SK-N-SH treated with all-trans-retinoic acid at 6 μM for 48 hours (cell line): ENCODE measurements at regions not wholly inside any gene's neighbourhood (a gene's known extent, or its start where the extent isn't known, plus 50 kb on each side); places are given as distances from the start of the nearest gene placed in this dataset.

Experiments used
- ESRRG ChIP-seq: fragments of 250-450 bp; sonication (Bioruptor Pico); IDR thresholded peaks from 2 replicates; pipeline ENCODE4 v1.6.1; 2021; ENCODE audit warnings: mild to moderate bottlenecking
- ISL1 ChIP-seq: fragments of 250-450 bp; sonication (Bioruptor Pico); IDR thresholded peaks from 2 replicates; pipeline ENCODE4 v2.1.2; 2022; ENCODE audit warnings: mild to moderate bottlenecking, moderate library complexity
- OSR1 ChIP-seq: fragments of 250-450 bp; sonication (Bioruptor Pico); IDR thresholded peaks from 2 replicates; pipeline ENCODE4 v1.8.0; 2022; ENCODE audit warnings: moderate library complexity, mild to moderate bottlenecking, inconsistent platforms
- PATZ1 ChIP-seq: fragments of 250-450 bp; sonication (Bioruptor Pico); IDR thresholded peaks from 2 replicates; pipeline ENCODE4 v1.8.0; 2020; ENCODE audit warnings: mild to moderate bottlenecking, moderate library complexity, borderline replicate concordance
- POU6F1 ChIP-seq: fragments of 250-450 bp; sonication (Bioruptor Pico); IDR thresholded peaks from 2 replicates; pipeline ENCODE4 v1.8.0; 2021; ENCODE audit warnings: low read depth, mild to moderate bottlenecking, moderate library complexity, borderline replicate concordance
- RARB ChIP-seq: fragments of 250-450 bp; sonication (Bioruptor Pico); IDR thresholded peaks from 2 replicates; pipeline ENCODE4 v1.8.0; 2021; ENCODE audit warnings: mild to moderate bottlenecking, moderate library complexity
- TCF4 ChIP-seq: fragments of 250-450 bp; sonication (Bioruptor Pico); IDR thresholded peaks from 2 replicates; pipeline ENCODE4 v1.8.0; 2021; ENCODE audit warnings: mild to moderate bottlenecking, moderate library complexity, borderline replicate concordance
- TSHZ2 ChIP-seq: fragments of 250-450 bp; sonication (Bioruptor Pico); IDR thresholded peaks from 2 replicates; pipeline ENCODE4 v1.5.0; 2020; ENCODE audit warnings: mild to moderate bottlenecking, moderate library complexity
- ZC3H10 ChIP-seq: fragments of 250-450 bp; sonication (Bioruptor Pico); IDR thresholded peaks from 2 replicates; pipeline ENCODE4 v1.5.1; 2021; ENCODE audit warnings: mild to moderate bottlenecking, moderate library complexity
- ZFP3 ChIP-seq: fragments of 250-450 bp; sonication (Bioruptor Pico); IDR thresholded peaks from 2 replicates; pipeline ENCODE4 v1.5.0; 2020; ENCODE audit warnings: mild to moderate bottlenecking, moderate library complexity
- ZFP30 ChIP-seq: fragments of 450-650 bp; formaldehyde crosslinking; IDR thresholded peaks from 2 replicates; pipeline ENCODE4 v1.5.0; 2022; ENCODE audit warnings: mild to moderate bottlenecking, moderate library complexity

- TF ChIP-seq TCF4 (CRISPR knock-in tag) (no peak), ZC3H10 (CRISPR knock-in tag) (no peak), ZFP30 (CRISPR knock-in tag) (no peak), RARB (CRISPR knock-in tag) (no peak), ESRRG (CRISPR knock-in tag) (no peak), OSR1 (CRISPR knock-in tag) (no peak), POU6F1 (no peak), PATZ1 (CRISPR knock-in tag) (no peak), TSHZ2 (no peak), ISL1 (CRISPR knock-in tag) (no peak), ZFP3 (CRISPR knock-in tag) (no peak)
Observed at GRCh38 chr11:119784421-119784820, 55.4 kb upstream of the NECTIN1 start.
